Colonic mucosa (tissue), 4 donors: ENCODE measurements at regions not wholly inside any gene's neighbourhood (a gene's known extent, or its start where the extent isn't known, plus 50 kb on each side); places are given as distances from the start of the nearest gene placed in this dataset.

Experiments used
- DNase-seq: peaks from one replicate; pipeline ENCODE4 v3.0.0-alpha.2; 2020
- H3K27ac ChIP-seq: fragments of 200-600 bp; one replicate; pipeline ENCODE4 v1.8.0; 2021
- H3K27me3 ChIP-seq: fragments of 200-600 bp; one replicate; pipeline ENCODE4 v1.8.0; 2021
- H3K36me3 ChIP-seq: fragments of 200-600 bp; one replicate; pipeline ENCODE4 v1.8.0; 2021
- H3K4me1 ChIP-seq: fragments of 200-600 bp; one replicate; pipeline ENCODE4 v1.8.0; 2021; ENCODE audit warnings: mild to moderate bottlenecking
- H3K4me3 ChIP-seq: fragments of 200-600 bp; one replicate; pipeline ENCODE4 v1.8.0; 2021
- H3K9ac ChIP-seq, 2 donors: one replicate each; pipeline ENCODE4 v1.7.0; 2013; ENCODE audit warnings: control low read depth in 2 of 2, low read depth in 2 of 2, low read length in 2 of 2
- H3K9me3 ChIP-seq: fragments of 200-600 bp; one replicate; pipeline ENCODE4 v1.8.0; 2021
- CTCF ChIP-seq: fragments of 200-600 bp; IDR thresholded peaks from one replicate; pipeline ENCODE4 v1.8.0; 2022; ENCODE audit warnings: antibody characterized with exemption, mild to moderate bottlenecking
- intact Hi-C: fragments of 100-400 bp; cut with DNase I; formaldehyde crosslinking; loops from one replicate; pipeline ENCODE4 v1.14.1; 2022
- donor health status: healthy.
- donor health status: DM: no; HTN: no; CAD: no.
- donor health status: DM: no; HTN: no; CAD: no.

GRCh38 chr5:139740138-139740991 lies 55.2 kb upstream of the PSD2 start:
- Histone ChIP-seq H3K36me3 (no peaks in the 10 kb centered on the region), H3K9me3 (no peaks in the 10 kb centered on the region), H3K4me3 (no peak overlapping the region), H3K9ac (no peak overlapping the region), H3K4me1 (no peaks in the 10 kb centered on the region), H3K27ac (no peak overlapping the region), H3K27me3 (no peaks in the 10 kb centered on the region)
- no peak for DNase-seq
- TF ChIP-seq CTCF, result no peak
- intact Hi-C loops, result no loop called here

GRCh38 chr5:139740992-139741672 lies 54.5 kb upstream of the PSD2 start:
- no peak for TF ChIP-seq CTCF
- Histone ChIP-seq H3K9me3 (no peaks in the 10 kb centered on the region), H3K9ac (no peak overlapping the region), H3K27me3 (peaks cover 4% of the 10 kb centered on the region), H3K4me1 (peaks cover 3% of the 10 kb centered on the region), H3K27ac (no peak overlapping the region), H3K4me3 (no peak overlapping the region), H3K36me3 (no peaks in the 10 kb centered on the region)
- no peak for DNase-seq
- intact Hi-C loops, result no loop called here

GRCh38 chr5:139741823-139742172 lies 53.8 kb upstream of the PSD2 start:
- H3K4me3 ChIP-seq, result no peak overlapping the region
- H3K27me3 ChIP-seq, result peaks cover 11% of the 10 kb centered on the region
- peaks cover 10% of the 10 kb centered on the region for H3K4me1 ChIP-seq
- intact Hi-C loops, result no loop called here
- no peak overlapping the region for H3K9ac ChIP-seq
- no peak for DNase-seq
- no peaks in the 10 kb centered on the region for H3K36me3 ChIP-seq
- no peaks in the 10 kb centered on the region for H3K9me3 ChIP-seq
- no peak for TF ChIP-seq CTCF
- no peak overlapping the region for H3K27ac ChIP-seq

GRCh38 chr5:139742173-139742903 lies 53.3 kb upstream of the PSD2 start:
- Histone ChIP-seq H3K9me3 (no peaks in the 10 kb centered on the region), H3K27ac (no peak overlapping the region), H3K9ac (no peak overlapping the region), H3K4me3 (no peak overlapping the region), H3K4me1 (peaks cover 10% of the 10 kb centered on the region), H3K36me3 (no peaks in the 10 kb centered on the region), H3K27me3 (peaks cover 16% of the 10 kb centered on the region)
- intact Hi-C loops, result no loop called here
- no peak for TF ChIP-seq CTCF
- no peak for DNase-seq

GRCh38 chr5:139743001-139743771 lies 52.4 kb upstream of the PSD2 start:
- no peak for TF ChIP-seq CTCF
- H3K27ac ChIP-seq, result no peak overlapping the region
- no peak for DNase-seq
- intact Hi-C loops, result no loop called here
- no peak overlapping the region for H3K9ac ChIP-seq
- peaks cover 25% of the 10 kb centered on the region for H3K27me3 ChIP-seq
- no peaks in the 10 kb centered on the region for H3K36me3 ChIP-seq
- H3K4me3 ChIP-seq, result no peak overlapping the region
- no peaks in the 10 kb centered on the region for H3K9me3 ChIP-seq
- H3K4me1 ChIP-seq, result peaks cover 10% of the 10 kb centered on the region
